ENCODE measurements at regions not wholly inside any gene's neighbourhood (a gene's known extent, or its start where the extent isn't known, plus 50 kb on each side); places are given as distances from the start of the nearest gene placed in this dataset.
"Not testable (repeated sequence)": the region's sequence is repeated elsewhere in the genome, so short reads cannot be mapped to it uniquely, and the experiment has no call there.

DNA sequence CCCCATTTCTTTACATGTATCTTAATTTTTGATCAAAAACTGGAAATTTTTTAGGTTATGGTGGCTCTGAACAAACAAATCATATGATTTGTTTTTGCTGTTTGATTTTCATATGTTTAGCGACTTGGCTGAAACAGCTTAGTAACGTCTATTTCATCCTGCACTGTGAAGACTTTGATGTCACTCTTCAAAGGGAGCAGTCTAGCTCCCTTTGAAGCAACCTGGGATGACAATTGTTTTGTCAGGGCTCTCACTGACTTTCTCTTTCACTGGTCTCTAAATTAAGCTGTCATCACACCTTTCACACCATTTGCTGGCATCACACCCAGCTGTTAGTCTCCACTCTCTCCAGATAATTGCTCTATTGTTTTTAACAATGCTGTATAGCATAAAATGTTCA lies 896.9 kb downstream of the IGSF11 start:
- TF ChIP-seq CTCF (IDR thresholded peaks at IDR 0.05): no peak
- H3K27ac ChIP-seq: no peak overlapping the region
- 37 to 49% (median 48%) methylated on average over 2 of the region's 2 CpGs for WGBS, 3 donors
- no peaks in the 10 kb centered on the region for H3K4me1 ChIP-seq
- H3K27me3 ChIP-seq (ENCODE audit: insufficient read depth in 3 of 3, low read length in 2 of 3): no peaks in the 10 kb centered on the region
- H3K4me3 ChIP-seq: no peak overlapping the region
- ATAC-seq (no peak), DNase-seq (no peak)
- H3K9me3 ChIP-seq: peaks cover 22% of the 10 kb centered on the region
- no peaks in the 10 kb centered on the region for H3K36me3 ChIP-seq (ENCODE audit: insufficient read depth in 1 of 2, low read depth in 1 of 2)
- intact Hi-C loops (cut with DNase I): no loop called here

GRCh38 chr3:118144919-118145318 lies 889.7 kb downstream of the IGSF11 start:
- intact Hi-C loops (cut with DNase I): no loop called here
- Histone ChIP-seq H3K9me3 (peaks cover 2% of the 10 kb centered on the region), H3K27me3 (ENCODE audit: insufficient read depth in 3 of 3, low read length in 2 of 3) (no peaks in the 10 kb centered on the region), H3K4me1 (no peaks in the 10 kb centered on the region), H3K36me3 (ENCODE audit: insufficient read depth in 1 of 2, low read depth in 1 of 2) (no peaks in the 10 kb centered on the region), H3K27ac (no peak overlapping the region), H3K4me3 (no peak overlapping the region)
- WGBS, 3 donors: 70 to 79% (median 76%) methylated on average over 4 of the region's 4 CpGs
- TF ChIP-seq CTCF (IDR thresholded peaks at IDR 0.05): no peak
- DNase-seq: no peak
- no peak for ATAC-seq

- Histone ChIP-seq H3K9me3 (no peaks in the 10 kb centered on the region), H3K4me1 (no peaks in the 10 kb centered on the region), H3K36me3 (ENCODE audit: insufficient read depth in 1 of 2, low read depth in 1 of 2) (no peaks in the 10 kb centered on the region), H3K27me3 (ENCODE audit: insufficient read depth in 3 of 3, low read length in 2 of 3) (no peaks in the 10 kb centered on the region), H3K27ac (no peak overlapping the region), H3K4me3 (no peak overlapping the region)
- TF ChIP-seq CTCF (IDR thresholded peaks at IDR 0.05): no peak
- WGBS, 3 donors: 73 to 80% (median 78%) methylated on average over 6 of the region's 6 CpGs
- intact Hi-C loops (cut with DNase I): no loop called here
- DNase-seq: no peak
- ATAC-seq: no peak
Observed at GRCh38 chr3:118146658-118147375, 887.8 kb downstream of the IGSF11 start.

DNA sequence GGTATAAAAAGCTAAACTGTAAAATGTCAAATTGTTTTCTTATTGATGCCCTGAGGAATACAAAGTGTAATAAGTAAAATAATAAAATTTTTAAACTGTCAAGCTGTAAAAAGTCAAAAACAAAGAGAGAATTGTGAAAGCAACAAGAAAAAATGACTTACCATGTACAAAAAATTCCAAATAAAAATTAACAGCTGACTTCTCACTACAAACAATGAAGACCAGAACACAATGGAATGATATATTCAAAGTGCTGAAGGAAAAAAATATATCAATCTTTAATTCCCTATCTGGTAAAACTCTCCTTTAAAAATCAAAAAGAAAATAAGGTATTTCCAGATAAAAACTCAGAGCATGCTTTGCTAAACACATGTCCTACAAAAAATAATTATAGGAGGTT lies 883.5 kb downstream of the IGSF11 start:
- no peak for DNase-seq
- Histone ChIP-seq H3K9me3 (peaks cover 2% of the 10 kb centered on the region), H3K4me1 (no peaks in the 10 kb centered on the region), H3K4me3 (no peak overlapping the region), H3K36me3 (ENCODE audit: insufficient read depth in 1 of 2, low read depth in 1 of 2) (no peaks in the 10 kb centered on the region), H3K27me3 (ENCODE audit: insufficient read depth in 3 of 3, low read length in 2 of 3) (no peaks in the 10 kb centered on the region), H3K27ac (no peak overlapping the region)
- ATAC-seq: no peak
- intact Hi-C loops (cut with DNase I): no loop called here
- TF ChIP-seq CTCF (IDR thresholded peaks at IDR 0.05): no peak

DNA sequence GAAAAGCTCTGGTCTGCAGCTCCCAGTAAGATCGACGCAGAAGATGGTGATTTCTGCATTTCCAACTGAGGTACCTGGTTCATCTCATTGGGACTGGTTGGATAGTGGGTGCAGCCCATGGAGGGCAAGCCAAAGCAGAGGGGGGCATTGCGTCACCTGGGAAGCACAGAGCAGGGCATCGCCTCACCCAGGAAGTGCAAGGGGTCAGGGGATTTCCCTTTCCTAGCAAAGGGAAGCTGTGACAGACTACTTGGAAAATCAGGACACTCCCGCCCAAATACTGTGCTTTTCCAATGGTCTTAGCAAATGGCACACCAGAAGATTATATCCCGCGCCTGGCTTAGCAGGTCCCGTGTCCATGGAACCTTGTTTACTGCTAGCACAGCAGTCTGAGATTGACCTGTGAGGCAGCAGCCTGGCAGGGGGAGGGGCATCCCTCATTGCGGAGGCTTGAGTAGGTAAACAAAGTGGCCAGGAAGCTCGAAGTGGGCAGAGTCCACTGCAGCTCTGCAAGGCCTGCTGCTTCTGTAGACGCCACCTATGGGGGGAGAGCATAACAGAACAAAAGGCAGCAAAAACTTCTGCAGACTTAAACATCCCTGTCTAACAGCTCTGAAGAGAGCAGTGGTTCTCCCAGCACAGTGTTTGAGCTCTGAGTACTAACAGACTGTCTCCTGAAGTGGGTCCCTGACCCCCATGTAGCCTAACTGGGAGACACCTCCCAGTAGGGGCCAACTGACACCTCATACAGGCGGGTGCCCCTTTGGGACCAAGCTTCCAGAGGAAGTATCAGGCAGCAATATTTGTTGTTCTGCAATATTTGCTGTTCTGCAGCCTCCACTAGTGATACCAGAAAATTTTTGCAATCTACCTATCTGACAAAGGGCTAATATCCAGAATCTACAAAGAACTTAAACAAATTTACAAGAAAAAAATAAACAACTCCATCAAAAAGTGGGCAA lies 871.7 kb downstream of the IGSF11 start:
- H3K27ac ChIP-seq; ATAC-seq; H3K27me3 ChIP-seq (ENCODE audit: insufficient read depth in 3 of 3, low read length in 2 of 3); H3K4me1 ChIP-seq; intact Hi-C loops (cut with DNase I); H3K36me3 ChIP-seq (ENCODE audit: insufficient read depth in 1 of 2, low read depth in 1 of 2); H3K4me3 ChIP-seq; DNase-seq; H3K9me3 ChIP-seq: not testable (repeated sequence)
- 81 to 87% (median 81%) methylated on average over 12 of the region's 12 CpGs for WGBS, 3 donors
